Fibroblast of the aortic adventitia (primary cell): ENCODE measurements at regions not wholly inside any gene's neighbourhood (a gene's known extent, or its start where the extent isn't known, plus 50 kb on each side); places are given as distances from the start of the nearest gene placed in this dataset.
A peak's percentile ranks its signal among the peaks of the same experiment; 100 is the strongest.
"Not testable (repeated sequence)": the region's sequence is repeated elsewhere in the genome, so short reads cannot be mapped to it uniquely, and the experiment has no call there.

Experiments
- DNase-seq: peaks from one replicate; pipeline ENCODE4 v3.0.0-alpha.2; 2010; ENCODE audit warnings: low read depth
- H3K4me3 ChIP-seq: 2 replicates; pipeline ENCODE4 v1.5.1; 2011; ENCODE audit warnings: low read depth, mild to moderate bottlenecking, control low read depth, low read length, moderate library complexity
- CTCF ChIP-seq: IDR thresholded peaks from 2 replicates; pipeline ENCODE4 v1.5.1; 2011; ENCODE audit warnings: mild to moderate bottlenecking, low read length, control low read depth, inconsistent platforms; ENCODE audit not compliant: insufficient read depth

- no peak overlapping the region for H3K4me3 ChIP-seq
- no peak for TF ChIP-seq CTCF
- DNase-seq: no peak
Measured at GRCh38 chr4:4945021-4945420, 74.2 kb downstream of the CYTL1 start.

- H3K4me3 ChIP-seq: no peak overlapping the region
- no peak for TF ChIP-seq CTCF
- no peak for DNase-seq
Measured at GRCh38 chr4:4945829-4946228, 73.4 kb downstream of the CYTL1 start.

GRCh38 chr4:4946416-4946815 lies 72.8 kb downstream of the CYTL1 start:
- H3K4me3 ChIP-seq: no peak overlapping the region
- no peak for DNase-seq

GRCh38 chr4:4947721-4948120 lies 71.5 kb downstream of the CYTL1 start:
- TF ChIP-seq CTCF: no peak
- H3K4me3 ChIP-seq: no peak overlapping the region
- DNase-seq: peak; percentile 44

More at GRCh38 chr4:4946416-4946815, 72.8 kb downstream of the CYTL1 start:
- TF ChIP-seq CTCF: no peak

GRCh38 chr4:4948370-4948769 lies 70.9 kb downstream of the CYTL1 start:
- no peak overlapping the region for H3K4me3 ChIP-seq
- DNase-seq: no peak
- TF ChIP-seq CTCF: no peak

- TF ChIP-seq CTCF: no peak
- DNase-seq: no peak
Measured at GRCh38 chr4:4950561-4951290, 68.5 kb downstream of the CYTL1 start.

GRCh38 chr4:4952273-4952672 lies 67.0 kb downstream of the CYTL1 start:
- no peak overlapping the region for H3K4me3 ChIP-seq
- no peak for DNase-seq
- no peak for TF ChIP-seq CTCF

More at GRCh38 chr4:4950561-4951290, 68.5 kb downstream of the CYTL1 start:
- H3K4me3 ChIP-seq: no peak overlapping the region

- not testable (repeated sequence) for DNase-seq, H3K4me3 ChIP-seq
Measured at GRCh38 chr4:4959344-4960074, 59.7 kb downstream of the CYTL1 start.
